Karpas-422 (cell line): ENCODE measurements at regions not wholly inside any gene's neighbourhood (a gene's known extent, or its start where the extent isn't known, plus 50 kb on each side); places are given as distances from the start of the nearest gene placed in this dataset.

Experiments used
- DNase-seq: peaks from one replicate; pipeline ENCODE4 v3.0.0-alpha.2; 2015
- H2AFZ ChIP-seq: fragments of 200-600 bp; sonication (generic); 2 replicates; pipeline ENCODE4 v1.6.1; 2014; ENCODE audit warnings: antibody characterized with exemption, low read length, mixed read lengths
- H3K27ac ChIP-seq: fragments of 200-600 bp; sonication (generic); 2 replicates; pipeline ENCODE4 v1.5.1; 2014; ENCODE audit warnings: mild to moderate bottlenecking, low read length, moderate library complexity
- H3K27me3 ChIP-seq: fragments of 200-600 bp; sonication (generic); 2 replicates; pipeline ENCODE4 v1.6.1; 2014; ENCODE audit warnings: low read length, mixed read lengths
- H3K36me3 ChIP-seq: fragments of 200-600 bp; sonication (generic); 2 replicates; pipeline ENCODE4 v1.6.1; 2014; ENCODE audit warnings: low read length, mixed read lengths; ENCODE audit not compliant: insufficient read depth
- H3K4me1 ChIP-seq: fragments of 200-600 bp; sonication (generic); 2 replicates; pipeline ENCODE4 v1.6.1; 2014; ENCODE audit warnings: mild to moderate bottlenecking, low read length, mixed read lengths
- H3K4me2 ChIP-seq: fragments of 200-600 bp; sonication (generic); 2 replicates; pipeline ENCODE4 v1.6.1; 2014; ENCODE audit warnings: low read length, low read depth, mild to moderate bottlenecking; ENCODE audit not compliant: poor library complexity, severe bottlenecking
- H3K4me3 ChIP-seq: fragments of 200-600 bp; sonication (generic); 2 replicates; pipeline ENCODE4 v1.5.1; 2014; ENCODE audit warnings: mild to moderate bottlenecking, antibody characterized with exemption, low read length, mixed read lengths
- H3K79me2 ChIP-seq: fragments of 200-600 bp; sonication (generic); 2 replicates; pipeline ENCODE4 v1.6.1; 2014; ENCODE audit warnings: mild to moderate bottlenecking, low read length, mixed read lengths
- H3K9ac ChIP-seq: fragments of 200-600 bp; sonication (generic); 2 replicates; pipeline ENCODE4 v1.6.0; 2014; ENCODE audit warnings: low read length
- H3K9me2 ChIP-seq: fragments of 200-600 bp; sonication (generic), shearing (Covaris generic); replicated peaks from 2 replicates; pipeline ENCODE4 v1.6.0; 2014; ENCODE audit warnings: mild to moderate bottlenecking, low read length, moderate library complexity; ENCODE audit not compliant: insufficient read depth
- H3K9me3 ChIP-seq: fragments of 300-700, 200-600 bp; sonication (generic); 2 replicates; pipeline ENCODE4 v1.6.1; 2014; ENCODE audit warnings: low read length, mixed read lengths
- H4K20me1 ChIP-seq: fragments of 200-600 bp; sonication (generic); 2 replicates; pipeline ENCODE4 v1.6.1; 2014; ENCODE audit warnings: mild to moderate bottlenecking, antibody characterized with exemption, low read length, low read depth; ENCODE audit not compliant: insufficient read depth

GRCh38 chr18:67302043-67302442 lies 214.5 kb downstream of the DSEL start:
- Histone ChIP-seq H3K27me3 (no peaks in the 10 kb centered on the region), H3K4me2 (no peak overlapping the region), H3K27ac (no peak overlapping the region)

GRCh38 chr18:67301592-67301991 lies 214.9 kb downstream of the DSEL start:
- H3K79me2 ChIP-seq, result no peaks in the 10 kb centered on the region
- no peak for DNase-seq
- H3K27ac ChIP-seq, result no peak overlapping the region
- no peaks in the 10 kb centered on the region for H3K27me3 ChIP-seq
- no peak overlapping the region for H2AFZ ChIP-seq
- peaks cover 56% of the 10 kb centered on the region for H3K9me3 ChIP-seq
- no peak overlapping the region for H3K4me3 ChIP-seq
- H3K9me2 ChIP-seq, result no peaks in the 10 kb centered on the region
- no peak overlapping the region for H3K9ac ChIP-seq
- H4K20me1 ChIP-seq, result no peaks in the 10 kb centered on the region
- no peaks in the 10 kb centered on the region for H3K36me3 ChIP-seq
- H3K4me1 ChIP-seq, result no peaks in the 10 kb centered on the region
- no peak overlapping the region for H3K4me2 ChIP-seq

More at GRCh38 chr18:67302043-67302442, 214.5 kb downstream of the DSEL start:
- no peaks in the 10 kb centered on the region for H3K9me2 ChIP-seq
- H3K36me3 ChIP-seq, result no peaks in the 10 kb centered on the region
- no peak overlapping the region for H3K9ac ChIP-seq
- no peaks in the 10 kb centered on the region for H3K4me1 ChIP-seq
- no peak for DNase-seq
- H3K4me3 ChIP-seq, result no peak overlapping the region
- H2AFZ ChIP-seq, result no peak overlapping the region
- peaks cover 52% of the 10 kb centered on the region for H3K9me3 ChIP-seq
- no peaks in the 10 kb centered on the region for H4K20me1 ChIP-seq
- no peaks in the 10 kb centered on the region for H3K79me2 ChIP-seq

GRCh38 chr18:67300498-67300897 lies 216.0 kb downstream of the DSEL start:
- H3K4me3 ChIP-seq, result no peak overlapping the region

GRCh38 chr18:67292814-67293213 lies 223.7 kb downstream of the DSEL start:
- H3K4me3 ChIP-seq, result no peak overlapping the region
- no peaks in the 10 kb centered on the region for H3K79me2 ChIP-seq
- H3K4me2 ChIP-seq, result no peak overlapping the region
- no peak for DNase-seq
- peaks cover 22% of the 10 kb centered on the region for H3K9me3 ChIP-seq
- no peak overlapping the region for H3K9ac ChIP-seq
- no peaks in the 10 kb centered on the region for H3K4me1 ChIP-seq
- H3K9me2 ChIP-seq, result no peaks in the 10 kb centered on the region
- no peak overlapping the region for H2AFZ ChIP-seq
- H4K20me1 ChIP-seq, result no peaks in the 10 kb centered on the region
- H3K27me3 ChIP-seq, result no peaks in the 10 kb centered on the region
- no peaks in the 10 kb centered on the region for H3K36me3 ChIP-seq
- H3K27ac ChIP-seq, result no peak overlapping the region

More at GRCh38 chr18:67300498-67300897, 216.0 kb downstream of the DSEL start:
- H3K27me3 ChIP-seq, result no peaks in the 10 kb centered on the region
- DNase-seq, result peak; percentile 72
- no peaks in the 10 kb centered on the region for H3K9me2 ChIP-seq
- H3K27ac ChIP-seq, result no peak overlapping the region
- H3K79me2 ChIP-seq, result no peaks in the 10 kb centered on the region
- H3K4me1 ChIP-seq, result no peaks in the 10 kb centered on the region
- H3K4me2 ChIP-seq, result no peak overlapping the region
- no peak overlapping the region for H2AFZ ChIP-seq
- H3K9me3 ChIP-seq, result peaks cover 59% of the 10 kb centered on the region
- no peak overlapping the region for H3K9ac ChIP-seq
- no peaks in the 10 kb centered on the region for H3K36me3 ChIP-seq
- no peaks in the 10 kb centered on the region for H4K20me1 ChIP-seq

GRCh38 chr18:67290421-67290820 lies 226.1 kb downstream of the DSEL start:
- H2AFZ ChIP-seq, result no peak overlapping the region
- DNase-seq, result no peak
- peaks cover 23% of the 10 kb centered on the region for H3K9me3 ChIP-seq
- H3K36me3 ChIP-seq, result no peaks in the 10 kb centered on the region
- no peak overlapping the region for H3K4me3 ChIP-seq
- H3K27me3 ChIP-seq, result no peaks in the 10 kb centered on the region
- H3K27ac ChIP-seq, result no peak overlapping the region
- no peaks in the 10 kb centered on the region for H3K79me2 ChIP-seq
- no peaks in the 10 kb centered on the region for H3K4me1 ChIP-seq
- H3K9ac ChIP-seq, result no peak overlapping the region
- no peak overlapping the region for H3K4me2 ChIP-seq
- H4K20me1 ChIP-seq, result no peaks in the 10 kb centered on the region
- no peaks in the 10 kb centered on the region for H3K9me2 ChIP-seq

GRCh38 chr18:67285583-67285982 lies 230.9 kb downstream of the DSEL start:
- no peak overlapping the region for H3K27ac ChIP-seq
- no peaks in the 10 kb centered on the region for H3K79me2 ChIP-seq
- H3K4me3 ChIP-seq, result no peak overlapping the region
- H2AFZ ChIP-seq, result no peak overlapping the region
- H4K20me1 ChIP-seq, result no peaks in the 10 kb centered on the region
- peaks cover 14% of the 10 kb centered on the region for H3K9me3 ChIP-seq
- H3K4me1 ChIP-seq, result no peaks in the 10 kb centered on the region
- H3K4me2 ChIP-seq, result no peak overlapping the region
- no peaks in the 10 kb centered on the region for H3K27me3 ChIP-seq
- no peaks in the 10 kb centered on the region for H3K36me3 ChIP-seq
- no peak for DNase-seq
- no peak overlapping the region for H3K9ac ChIP-seq
- H3K9me2 ChIP-seq, result no peaks in the 10 kb centered on the region; the same call in 1 of the 2 replicates

GRCh38 chr18:67282796-67283195 lies 233.7 kb downstream of the DSEL start:
- Histone ChIP-seq H3K27me3 (no peaks in the 10 kb centered on the region), H3K4me1 (no peaks in the 10 kb centered on the region), H3K9me2 (no peaks in the 10 kb centered on the region; the same call in 1 of the 2 replicates), H3K4me2 (no peak overlapping the region), H2AFZ (no peak overlapping the region), H3K79me2 (no peaks in the 10 kb centered on the region), H3K36me3 (no peaks in the 10 kb centered on the region), H3K27ac (no peak overlapping the region), H3K9me3 (peaks cover 17% of the 10 kb centered on the region), H3K9ac (no peak overlapping the region), H4K20me1 (no peaks in the 10 kb centered on the region), H3K4me3 (no peak overlapping the region)
- DNase-seq, result no peak

GRCh38 chr18:67281746-67282145 lies 234.8 kb downstream of the DSEL start:
- Histone ChIP-seq H3K9me2 (no peaks in the 10 kb centered on the region; the same call in 1 of the 2 replicates), H4K20me1 (no peaks in the 10 kb centered on the region), H3K4me1 (no peaks in the 10 kb centered on the region), H3K36me3 (no peaks in the 10 kb centered on the region), H2AFZ (no peak overlapping the region), H3K27ac (no peak overlapping the region), H3K27me3 (no peaks in the 10 kb centered on the region), H3K4me3 (no peak overlapping the region), H3K9me3 (peaks cover 17% of the 10 kb centered on the region), H3K79me2 (no peaks in the 10 kb centered on the region), H3K9ac (no peak overlapping the region), H3K4me2 (no peak overlapping the region)
- no peak for DNase-seq
